Right ventricle myocardium superior (tissue), 1 donor: ENCODE measurements at regions not wholly inside any gene's neighbourhood (a gene's known extent, or its start where the extent isn't known, plus 50 kb on each side); places are given as distances from the start of the nearest gene placed in this dataset.
"Not testable (repeated sequence)": the region's sequence is repeated elsewhere in the genome, so short reads cannot be mapped to it uniquely, and the experiment has no call there.

Experiments used
- ATAC-seq: fragments of 200-7000 bp; cut with Tn5 transposase; one replicate; pipeline ENCODE4 v1.9.1; 2020; ENCODE audit warnings: mild to moderate bottlenecking; ENCODE audit not compliant: poor library complexity
- DNase-seq: peaks from one replicate; pipeline ENCODE4 v3.0.0-alpha.2; 2020
- intact Hi-C: fragments of 100-400 bp; cut with DNase I; formaldehyde crosslinking; loops from one replicate; pipeline ENCODE4 v1.11.2; 2022
- donor health status: DM: no; HTN: yes; CAD: no; lungs with severe emphysema.

DNA sequence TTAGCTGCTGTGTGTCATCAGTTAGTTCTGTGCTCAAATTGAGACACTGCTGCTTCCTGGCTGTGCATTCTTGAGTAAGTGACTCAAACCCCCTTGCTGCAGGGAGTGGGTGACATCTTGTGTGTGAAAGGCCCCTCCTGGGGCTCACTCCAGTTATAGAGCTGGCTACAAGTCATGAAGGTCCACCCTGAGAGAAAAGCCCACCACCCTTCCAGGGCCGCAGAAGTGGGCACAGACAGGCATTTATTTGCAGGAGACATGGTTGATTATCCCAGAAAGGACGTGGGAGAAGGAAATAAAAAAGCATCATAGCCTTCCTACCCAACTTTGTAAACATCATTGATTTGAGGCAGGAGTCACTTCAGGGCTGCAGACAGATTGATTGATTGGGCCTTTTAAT lies 550.6 kb downstream of the MATN1 start:
- DNase-seq (no peak), ATAC-seq (no peak)
- intact Hi-C loops, result no loop called here

DNA sequence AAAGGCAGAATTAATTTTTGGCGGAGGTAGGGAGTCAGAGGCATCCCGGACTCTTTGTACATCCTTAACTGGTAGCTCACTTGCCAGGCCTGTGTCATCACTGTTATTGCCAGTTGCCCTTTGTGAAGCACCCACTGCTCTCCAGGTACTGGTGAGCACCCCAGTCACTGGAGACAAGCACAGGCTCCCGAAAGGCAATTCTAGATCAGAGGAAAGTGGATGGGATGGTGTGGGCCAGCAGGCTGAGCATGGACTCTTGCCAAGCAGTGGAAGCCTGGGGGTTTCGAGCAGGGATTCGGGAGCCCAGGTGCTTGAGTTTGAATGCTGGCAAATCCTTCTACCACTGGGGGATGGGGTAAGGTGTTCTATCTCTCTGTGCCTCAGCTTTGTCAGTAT lies 551.1 kb downstream of the MATN1 start:
- DNase-seq (no peak), ATAC-seq (no peak)
- intact Hi-C loops, result no loop called here

DNA sequence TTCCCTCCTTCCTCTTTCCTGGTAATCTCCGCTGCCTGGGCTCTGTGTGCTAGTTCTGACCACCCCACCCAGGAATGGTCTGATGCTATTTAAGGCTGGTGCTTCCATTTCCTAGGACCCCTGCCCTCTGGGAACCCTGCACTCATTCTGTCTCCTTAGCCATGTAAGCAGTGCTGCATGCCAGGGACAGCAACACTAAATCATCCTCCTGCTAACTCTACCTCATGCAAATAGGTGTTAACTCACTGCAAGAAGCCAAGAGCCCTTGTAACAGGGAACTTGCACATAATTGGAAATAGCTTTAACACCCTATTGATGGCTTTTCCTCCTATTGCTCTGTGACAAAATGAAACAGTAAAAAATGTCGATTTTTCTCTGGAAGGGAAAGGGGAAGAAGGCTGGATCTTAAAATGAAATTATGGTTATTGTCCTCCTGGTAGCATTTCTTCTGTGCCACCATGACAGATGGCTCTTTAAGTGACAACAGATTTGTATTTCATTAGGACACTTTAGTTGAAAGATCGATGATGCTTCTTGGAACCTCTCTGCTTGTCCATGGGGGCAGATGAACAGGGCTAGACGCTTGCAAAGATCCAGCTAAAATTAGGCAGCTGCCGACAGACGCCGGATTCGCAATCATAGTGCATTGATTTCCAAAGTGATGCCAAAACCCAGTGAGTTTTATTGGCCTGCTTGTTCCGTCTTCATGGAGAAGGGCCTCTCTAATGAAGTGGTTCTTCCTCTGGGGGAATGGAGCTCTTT lies 551.7 kb downstream of the MATN1 start:
- DNase-seq, result no peak
- intact Hi-C loops, result no loop called here
- ATAC-seq, result no peak

DNA sequence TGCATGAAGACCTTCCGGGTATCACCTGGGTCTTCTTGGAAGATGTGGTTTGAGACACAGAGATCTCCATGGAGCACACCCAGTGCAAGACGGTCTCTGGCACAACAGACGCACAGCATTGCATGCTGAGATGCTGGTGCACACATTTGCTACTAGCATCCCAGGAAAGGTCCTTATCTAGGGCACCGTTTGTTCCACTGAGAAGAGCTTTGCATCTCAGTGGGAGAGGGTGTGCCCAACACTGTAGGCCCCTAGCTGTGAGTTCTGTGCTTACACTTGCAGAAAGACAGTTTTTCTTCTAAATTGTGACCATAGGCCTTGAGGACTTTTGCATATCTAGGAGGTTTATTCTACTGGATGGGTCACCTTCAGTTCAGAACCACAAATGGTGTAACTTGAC lies 554.1 kb downstream of the MATN1 start:
- DNase-seq (no peak), ATAC-seq (no peak)
- intact Hi-C loops, result no loop called here

DNA sequence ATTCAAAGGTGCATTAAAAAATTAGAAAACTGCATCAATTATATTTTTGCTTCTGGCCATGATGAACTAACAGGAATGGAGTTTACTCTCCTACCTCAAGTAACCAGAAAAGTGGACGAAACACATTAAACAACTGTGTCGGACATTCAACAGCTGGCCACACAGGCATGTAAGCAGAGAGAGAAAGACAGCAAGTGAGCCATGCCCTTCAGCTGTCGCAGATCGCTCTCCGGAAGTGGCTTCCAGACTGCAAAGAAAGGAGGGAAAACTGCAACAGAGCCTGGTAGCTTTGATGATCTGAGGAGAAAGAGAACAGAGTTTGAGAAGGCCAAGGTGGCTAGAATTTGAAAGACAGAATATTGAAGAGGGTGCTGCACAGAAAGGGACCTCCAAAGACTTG lies 557.2 kb downstream of the MATN1 start:
- ATAC-seq (no peak), DNase-seq (no peak)
- intact Hi-C loops, result no loop called here

DNA sequence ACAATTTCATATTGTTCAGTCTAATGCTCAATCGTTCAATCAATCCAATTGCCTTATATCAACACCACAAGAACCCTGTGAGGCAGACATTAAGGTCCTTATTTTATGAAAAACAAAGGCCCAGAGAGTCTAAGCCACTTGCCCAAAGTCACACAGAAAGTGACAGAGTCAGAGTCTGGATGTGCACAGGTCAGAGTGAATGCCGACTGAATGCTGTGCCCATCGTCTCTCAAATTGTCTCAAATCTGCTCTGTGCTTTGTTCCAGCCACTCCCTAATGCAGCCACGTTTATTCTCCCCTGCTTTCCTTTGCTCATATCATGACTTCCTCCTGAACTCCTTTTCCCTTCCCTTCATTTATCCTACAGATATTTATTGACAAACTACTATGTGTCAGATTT lies 558.3 kb downstream of the MATN1 start:
- intact Hi-C loops, result no loop called here
- ATAC-seq, result no peak
- DNase-seq, result no peak

DNA sequence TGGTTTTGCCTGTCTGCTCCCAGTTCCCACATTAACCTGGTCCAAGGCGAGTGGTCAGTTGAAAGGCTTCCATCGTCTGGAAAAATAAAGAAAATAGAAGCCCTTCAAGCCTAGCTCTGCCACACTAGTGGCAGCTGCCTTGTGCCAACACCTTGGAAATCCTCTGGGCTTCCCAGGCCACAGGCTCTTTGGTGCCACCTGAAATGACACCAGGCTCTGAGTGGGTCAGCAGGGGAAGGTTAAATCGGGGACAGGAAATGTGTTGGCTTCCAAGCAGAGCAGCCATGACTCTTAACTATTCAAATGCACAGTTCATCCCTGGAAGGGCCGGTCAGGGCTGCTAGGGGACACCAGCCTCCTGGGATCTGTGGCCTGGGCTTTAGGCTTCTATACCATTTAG lies 558.7 kb downstream of the MATN1 start:
- ATAC-seq (no peak), DNase-seq (no peak)
- intact Hi-C loops, result no loop called here

DNA sequence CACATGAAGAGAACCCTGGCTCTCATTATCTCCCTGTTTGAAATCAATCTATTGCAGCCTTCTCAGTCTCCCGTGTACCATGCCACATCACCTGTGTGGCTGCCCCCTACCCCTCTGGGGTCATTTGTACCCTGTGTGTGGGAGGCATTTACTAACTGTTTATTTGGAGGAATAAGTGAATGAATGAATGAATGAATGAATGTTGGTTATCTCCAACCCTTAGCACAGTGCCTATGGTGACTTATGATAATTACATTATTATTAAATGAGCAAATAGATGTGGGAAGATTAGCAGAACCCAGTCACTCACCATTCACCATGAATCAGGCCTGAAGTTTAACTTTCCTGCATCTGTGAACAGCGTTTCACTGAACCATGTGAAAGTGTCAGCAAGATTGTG lies 560.8 kb downstream of the MATN1 start:
- DNase-seq (no peak), ATAC-seq (no peak)
- intact Hi-C loops, result no loop called here

DNA sequence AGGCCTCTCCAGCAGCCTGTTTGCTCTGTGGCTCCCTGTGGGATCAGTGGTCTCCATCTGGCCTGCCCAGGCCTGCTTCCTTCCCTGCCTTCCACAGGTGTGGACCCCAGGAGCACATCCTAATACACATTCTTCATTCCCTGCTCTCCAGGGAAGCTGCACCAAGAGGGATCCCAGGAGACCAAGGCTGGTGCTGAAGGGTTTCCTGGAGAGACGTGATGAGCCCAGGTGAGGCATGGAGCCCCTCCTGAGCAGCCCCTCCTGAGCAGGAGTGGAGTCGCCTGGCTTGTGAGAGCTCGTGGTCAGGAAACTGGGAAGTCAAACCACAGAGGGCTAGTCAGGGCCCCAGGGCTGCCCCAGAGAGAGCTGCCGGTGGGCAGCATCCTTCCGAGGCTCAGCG lies 561.4 kb downstream of the MATN1 start:
- intact Hi-C loops, result no loop called here
- no peak for DNase-seq
- no peak for ATAC-seq

DNA sequence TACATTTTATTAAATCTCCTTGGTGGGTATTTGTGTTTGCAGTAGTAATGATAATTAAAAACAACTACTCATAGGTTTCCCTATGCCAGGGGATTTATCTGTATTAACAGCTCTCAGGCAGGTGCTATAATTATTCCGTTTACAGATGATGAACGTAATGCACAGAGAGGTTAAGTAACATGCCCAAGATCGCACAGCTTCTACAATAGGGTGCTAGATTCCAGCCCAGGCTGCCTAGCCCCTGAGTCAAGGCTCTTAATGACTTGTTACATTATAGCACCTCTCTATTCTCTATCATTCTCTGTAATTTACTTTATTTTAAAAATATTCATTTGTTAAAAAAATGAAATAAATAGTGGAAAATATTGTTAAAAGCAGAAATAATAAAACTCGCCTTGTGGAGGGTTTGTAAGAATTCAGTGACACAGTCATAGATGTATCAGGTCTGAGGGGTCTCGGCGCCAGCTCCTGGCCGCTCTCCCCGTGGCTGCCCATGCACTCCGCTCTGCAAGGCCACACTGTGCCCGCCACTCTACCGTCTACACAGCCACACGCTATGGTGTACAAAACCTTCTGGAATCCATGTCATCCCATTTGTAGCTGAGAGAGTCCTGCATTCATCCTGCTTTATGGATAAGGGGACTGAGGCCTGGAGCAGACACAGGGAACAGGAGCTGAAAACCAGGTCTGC lies 562.2 kb downstream of the MATN1 start:
- intact Hi-C loops, result no loop called here
- DNase-seq (no peak), ATAC-seq (no peak)

DNA sequence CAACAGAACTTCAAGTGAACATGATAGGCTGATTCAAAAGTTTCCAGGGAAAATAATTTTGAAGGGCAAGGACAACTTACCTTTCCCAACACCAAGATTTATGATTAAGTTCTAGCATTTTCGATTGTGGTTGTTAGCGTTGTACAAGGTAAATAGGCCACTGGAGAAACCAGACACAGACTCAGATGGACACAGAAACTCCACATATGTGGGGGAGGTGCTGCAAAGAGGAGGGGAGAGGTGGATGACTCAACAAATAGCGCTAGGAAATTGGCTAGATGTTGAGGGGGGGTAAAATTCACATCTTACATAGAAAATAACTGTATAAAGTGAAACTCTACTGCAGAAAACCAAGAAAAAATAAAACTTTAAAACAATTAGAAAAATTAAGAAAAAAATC lies 564.4 kb downstream of the MATN1 start:
- intact Hi-C loops, result no loop called here
- ATAC-seq (no peak), DNase-seq (no peak)

DNA sequence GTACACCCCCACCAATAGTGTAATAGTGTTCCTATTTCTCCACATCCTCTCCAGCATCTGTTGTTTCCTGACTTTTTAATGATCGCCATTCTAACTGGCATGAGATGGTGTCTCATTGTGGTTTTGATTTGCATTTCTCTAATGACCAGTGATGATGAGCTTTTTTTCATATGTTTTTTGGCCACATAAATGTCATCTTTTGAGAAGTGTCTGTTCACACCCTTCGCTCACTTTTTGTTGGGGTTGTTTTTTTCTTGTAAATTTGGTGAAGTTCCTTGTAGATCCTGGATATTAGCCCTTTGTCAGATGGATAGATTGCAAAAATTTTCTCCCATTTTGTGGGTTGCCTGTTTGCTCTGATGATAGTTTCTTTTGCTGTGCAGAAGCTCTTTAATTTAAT lies 567.7 kb downstream of the MATN1 start:
- ATAC-seq, DNase-seq, intact Hi-C loops: not testable (repeated sequence)

DNA sequence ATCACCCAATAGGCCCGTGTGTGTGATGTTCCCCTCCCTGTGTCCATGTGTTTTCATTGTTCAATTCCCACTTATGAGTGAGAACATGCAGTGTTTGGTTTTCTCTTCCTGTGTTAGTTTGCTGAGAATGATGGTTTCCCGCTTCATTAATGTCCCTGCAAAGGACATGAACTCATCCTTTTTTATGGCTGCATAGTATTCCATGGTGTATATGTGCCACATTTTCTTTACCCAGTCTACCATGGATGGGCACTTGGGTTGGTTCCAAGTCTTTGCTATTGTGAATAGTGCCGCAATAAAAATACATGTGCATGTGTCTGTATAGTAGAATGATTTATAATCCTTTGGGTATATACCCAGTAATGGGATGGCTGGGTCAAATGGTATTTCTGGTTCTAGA lies 568.1 kb downstream of the MATN1 start:
- DNase-seq, intact Hi-C loops, ATAC-seq: not testable (repeated sequence)

DNA sequence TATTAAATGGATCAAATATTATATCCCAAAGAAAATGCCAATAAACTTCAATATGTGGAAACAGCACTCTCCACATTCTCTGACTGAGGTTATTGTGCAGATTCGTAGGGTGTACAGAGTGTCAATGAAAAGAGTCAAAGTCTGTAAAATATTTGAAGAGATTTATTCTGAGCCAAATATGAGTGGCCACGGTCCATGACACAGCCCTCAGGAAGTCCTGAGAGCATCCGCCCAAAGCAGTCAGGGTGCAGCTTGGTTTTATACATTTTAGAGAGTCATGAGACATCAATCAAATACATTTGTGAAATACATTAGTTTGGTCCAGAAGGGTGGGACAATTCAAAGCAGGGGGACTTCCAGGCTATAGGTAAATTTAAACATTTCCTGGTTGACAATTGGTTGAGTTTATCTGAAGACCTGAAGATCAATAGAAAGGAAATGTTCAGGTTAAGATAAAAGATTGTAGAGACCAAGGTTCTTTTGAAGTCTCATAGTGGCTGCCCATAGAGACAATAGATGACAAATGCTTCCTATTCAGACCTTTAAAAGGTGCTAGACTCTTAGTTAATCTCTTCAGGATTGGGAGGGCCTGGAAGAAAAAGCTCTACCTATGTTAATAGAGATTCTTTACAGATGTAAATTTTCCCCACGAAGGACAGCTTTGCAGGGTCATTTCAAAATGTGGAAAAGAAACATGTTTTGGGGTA lies 569.5 kb downstream of the MATN1 start:
- intact Hi-C loops, result no loop called here
- ATAC-seq (no peak), DNase-seq (no peak)

DNA sequence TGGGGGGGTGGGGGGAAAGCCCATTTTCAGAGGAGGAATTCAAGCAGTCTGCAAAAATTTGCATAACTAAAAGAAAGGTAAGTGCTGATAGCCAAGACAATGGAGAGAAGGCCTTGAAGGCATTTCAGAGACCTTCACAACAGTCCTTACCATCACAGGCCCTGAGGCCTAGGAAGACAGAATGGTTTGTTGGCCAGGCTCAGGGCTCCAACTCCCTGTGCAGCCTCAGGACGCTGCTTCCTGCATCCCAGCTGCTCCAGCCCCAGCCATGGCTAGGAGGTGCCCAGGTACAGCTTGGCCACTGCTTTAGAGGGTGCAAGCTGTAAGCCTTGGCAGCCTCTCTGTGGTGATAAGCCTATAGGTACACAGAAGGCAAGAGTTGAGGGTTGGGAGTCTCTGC lies 571.6 kb downstream of the MATN1 start:
- intact Hi-C loops, result no loop called here
- no peak for ATAC-seq
- DNase-seq, result no peak

DNA sequence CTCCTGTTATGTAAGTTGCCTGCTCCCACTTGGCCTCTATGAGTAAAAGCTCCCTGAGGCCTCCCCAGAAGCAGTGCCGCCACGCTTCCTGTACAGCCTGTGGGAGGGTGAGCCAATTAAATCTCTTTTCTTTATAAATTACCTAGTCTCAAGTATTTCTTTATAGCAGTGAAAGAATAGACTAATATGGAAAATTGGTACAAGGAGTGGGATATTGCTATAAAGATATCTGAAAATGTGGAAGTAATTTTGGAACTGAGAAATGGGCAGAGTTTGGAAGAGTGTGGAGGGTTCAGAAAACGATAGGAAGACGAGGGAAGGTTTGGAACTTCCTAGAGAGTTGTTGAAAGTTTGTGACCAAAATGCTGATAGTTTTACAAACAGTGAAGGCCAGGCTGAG lies 572.3 kb downstream of the MATN1 start:
- intact Hi-C loops, result no loop called here
- no peak for ATAC-seq
- DNase-seq, result no peak

DNA sequence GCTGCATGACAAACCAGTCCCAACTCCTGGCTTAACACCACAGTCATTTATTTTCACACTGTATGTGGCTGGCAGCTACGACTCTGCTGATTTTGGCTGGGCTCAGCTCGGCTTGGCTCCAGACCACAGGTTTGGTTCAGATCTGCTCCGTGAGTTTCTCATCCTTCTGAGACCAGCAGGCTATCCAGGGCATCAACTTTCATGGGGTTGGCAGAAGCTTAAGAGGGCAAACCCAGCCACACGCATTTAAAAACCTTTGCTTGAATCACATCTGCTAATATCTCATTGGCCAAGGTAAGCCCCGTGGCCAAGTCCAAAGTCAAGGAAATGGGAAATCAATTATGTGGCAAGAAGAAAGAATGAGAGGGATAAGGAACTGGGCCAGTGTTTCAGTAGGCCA lies 574.2 kb downstream of the MATN1 start:
- no peak for ATAC-seq
- no peak for DNase-seq
- intact Hi-C loops, result no loop called here

DNA sequence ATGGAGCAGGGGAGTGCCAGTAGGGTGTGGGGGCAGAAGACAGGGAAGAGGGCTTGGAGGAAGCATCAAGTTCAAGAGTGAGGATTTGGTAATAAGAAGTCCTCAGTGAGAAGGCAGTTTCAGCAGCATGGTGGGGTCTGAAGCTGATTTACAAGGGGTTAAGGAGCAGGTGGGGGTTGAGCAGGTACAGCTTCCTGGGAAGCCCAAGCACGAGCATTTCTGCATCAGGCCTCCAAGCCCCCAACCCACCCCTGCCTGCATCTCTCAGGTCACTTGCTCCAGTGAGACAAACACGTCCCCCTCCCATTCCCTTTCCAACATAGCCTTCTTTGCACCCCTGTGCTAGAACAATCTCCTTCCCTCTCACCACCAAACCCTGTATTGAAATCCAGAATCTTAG lies 574.7 kb downstream of the MATN1 start:
- ATAC-seq, result no peak
- intact Hi-C loops, result no loop called here
- no peak for DNase-seq

DNA sequence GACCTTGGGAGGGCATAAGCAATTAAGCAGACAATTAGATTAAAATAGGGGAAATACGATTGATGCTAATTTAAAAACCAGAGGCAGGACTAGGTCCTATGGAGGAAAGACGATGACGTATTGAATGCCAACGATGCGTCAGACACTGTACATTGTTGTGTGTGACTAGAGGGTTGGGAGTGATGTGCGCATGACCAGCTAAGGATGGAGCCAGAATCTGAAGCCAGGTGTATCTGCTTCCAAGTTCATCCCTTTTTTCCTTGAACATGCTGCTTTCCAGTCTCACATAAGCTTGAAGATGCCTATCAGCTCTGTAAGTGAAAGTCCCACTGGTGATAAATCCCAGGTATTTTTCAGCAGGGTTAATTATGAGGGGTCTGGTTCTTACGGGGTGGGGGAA lies 576.2 kb downstream of the MATN1 start:
- ATAC-seq (no peak), DNase-seq (no peak)
- intact Hi-C loops, result no loop called here

DNA sequence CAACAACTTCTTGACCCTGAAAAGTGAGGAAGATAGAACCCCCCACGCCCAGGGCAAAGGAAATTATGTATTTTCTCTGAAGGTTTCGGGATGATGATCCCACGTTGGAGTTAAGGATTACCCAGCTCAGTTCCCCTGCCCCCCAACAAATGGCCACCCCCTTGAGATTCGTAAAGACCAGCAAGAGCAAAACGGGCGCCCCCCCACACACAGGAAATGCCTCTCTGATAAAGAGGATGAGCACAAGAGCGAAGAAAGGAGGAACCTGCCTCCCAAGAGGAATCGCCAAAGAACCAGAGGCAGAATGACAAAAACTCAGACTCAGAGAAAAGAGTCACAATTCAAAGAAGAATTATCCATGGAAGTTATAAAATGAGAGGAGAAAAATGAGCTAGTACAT lies 576.9 kb downstream of the MATN1 start:
- DNase-seq (no peak), ATAC-seq (no peak)
- intact Hi-C loops, result no loop called here
